H1 (cell line): ENCODE measurements at regions not wholly inside any gene's neighbourhood (a gene's known extent, or its start where the extent isn't known, plus 50 kb on each side); places are given as distances from the start of the nearest gene placed in this dataset.

ENCODE experiments used
- CTCF ChIA-PET: fragments of 300-600 bp; sonication (Branson Sonifier 250); formaldehyde crosslinking; loops from one replicate; lab custom pipeline; 2021; ENCODE audit not compliant: partially characterized antibody; lab: Charles Lee
- POLR2A ChIA-PET: fragments of 300-600 bp; sonication (Branson Sonifier 250); formaldehyde crosslinking; loops from one replicate; lab custom pipeline; 2021; ENCODE audit warnings: inconsistent platforms; ENCODE audit not compliant: partially characterized antibody; lab: Charles Lee
- DNase-seq, 2 experiments: peaks; one replicate each; pipeline versions ENCODE4 v3.0.0 to v3.0.0-alpha.2; 2010 to 2022; ENCODE audit warnings: low spot score in 2 of 2, low read depth in 1 of 2, mixed read lengths in 1 of 2
- FAIRE-seq: peaks from 2 replicates; lab custom pipeline; 2011; peaks lifted over from hg19 to GRCh38; lab: Jason Lieb, UNC
- H2AFZ ChIP-seq: 2 replicates; pipeline ENCODE4 v1.8.1; 2012; ENCODE audit warnings: low read length, inconsistent platforms
- H2AK5ac ChIP-seq: 2 replicates; pipeline ENCODE4 v1.6.1; 2013; ENCODE audit warnings: low read depth, low read length
- H2BK120ac ChIP-seq: replicated peaks from 2 replicates; pipeline ENCODE3; 2013; ENCODE audit warnings: low read depth, low read length, inconsistent platforms
- H2BK12ac ChIP-seq: 2 replicates; pipeline ENCODE4 v1.6.1; 2013; ENCODE audit warnings: low read depth, low read length
- H2BK15ac ChIP-seq: 2 replicates; pipeline ENCODE4 v1.6.1; 2013; ENCODE audit warnings: low read length
- H2BK20ac ChIP-seq: 2 replicates; pipeline ENCODE4 v1.6.1; 2013; ENCODE audit warnings: low read length
- H2BK5ac ChIP-seq: 2 replicates; pipeline ENCODE4 v1.6.1; 2013; ENCODE audit warnings: low read depth, low read length
- H3K14ac ChIP-seq: 2 replicates; pipeline ENCODE4 v1.6.1; 2013; ENCODE audit warnings: inconsistent platforms; ENCODE audit not compliant: insufficient read length
- H3K18ac ChIP-seq: 2 replicates; pipeline ENCODE4 v1.6.1; 2013; ENCODE audit warnings: low read length; ENCODE audit errors: extremely low read depth
- H3K23ac ChIP-seq: 2 replicates; pipeline ENCODE4 v1.6.1; 2013; ENCODE audit warnings: inconsistent platforms; ENCODE audit not compliant: insufficient read length
- H3K23me2 ChIP-seq: 2 replicates; pipeline ENCODE4 v1.6.1; 2013; ENCODE audit warnings: low read depth, low read length
- H3K27ac ChIP-seq: 2 replicates; pipeline ENCODE4 v1.6.1; 2011; ENCODE audit warnings: low read depth, low read length, inconsistent platforms
- H3K27me3 ChIP-seq, 4 experiments: replicated peaks in 1 of 4; 1 replicate in 1 of 4; 2 replicates in 3 of 4; pipeline versions ENCODE4 v1.6.1 to v1.8.1; 2011 to 2013; ENCODE audit warnings: low read length in 3 of 4, mild to moderate bottlenecking in 3 of 4, inconsistent platforms in 2 of 4, mixed read lengths in 2 of 4, moderate library complexity in 1 of 4; ENCODE audit not compliant: control insufficient read depth in 3 of 4, insufficient read depth in 3 of 4; ENCODE audit errors: extremely low read depth in 1 of 4
- H3K36me3 ChIP-seq, 4 experiments: 2 replicates each; pipeline versions ENCODE4 v1.6.1 to v1.8.1; 2011 to 2013; ENCODE audit warnings: mild to moderate bottlenecking in 4 of 4, low read length in 3 of 4, moderate library complexity in 2 of 4, control low read depth in 1 of 4, inconsistent platforms in 1 of 4; ENCODE audit not compliant: insufficient read depth in 4 of 4, control insufficient read depth in 2 of 4
- H3K4ac ChIP-seq: replicated peaks from 2 replicates; pipeline ENCODE3; 2013; ENCODE audit warnings: low read length, low read depth, mixed read lengths, inconsistent platforms; ENCODE audit not compliant: insufficient read length
- H3K4me1 ChIP-seq, 4 experiments: replicated peaks in 1 of 4; 1 replicate in 1 of 4; 2 replicates in 3 of 4; pipeline versions ENCODE4 v1.6.1 to v1.8.1; 2011 to 2013; ENCODE audit warnings: low read length in 3 of 4, inconsistent platforms in 2 of 4, mixed read lengths in 1 of 4; ENCODE audit not compliant: insufficient read depth in 4 of 4, control insufficient read depth in 3 of 4
- H3K4me2 ChIP-seq, 2 experiments: 2 replicates each; pipeline versions ENCODE4 v1.6.1 to v1.8.1; 2011 to 2013; ENCODE audit warnings: low read depth in 2 of 2, low read length in 2 of 2, control low read depth in 1 of 2, inconsistent platforms in 1 of 2, mild to moderate bottlenecking in 1 of 2; ENCODE audit not compliant: insufficient read depth in 1 of 2
- H3K4me3 ChIP-seq, 4 experiments: fragments of 200-600, 300-600 bp in 1 of 4; sonication (generic), shearing (Covaris generic), sonication (Bioruptor Twin) in 1 of 4; 2 replicates each; pipeline versions ENCODE4 v1.5.1 to v1.8.1; 2011 to 2016; ENCODE audit warnings: low read length in 4 of 4, low read depth in 3 of 4, control low read depth in 2 of 4, inconsistent platforms in 2 of 4, mild to moderate bottlenecking in 2 of 4, mixed read lengths in 1 of 4, moderate library complexity in 1 of 4; ENCODE audit not compliant: insufficient read depth in 2 of 4; ENCODE audit errors: extremely low read depth in 1 of 4
- H3K56ac ChIP-seq: replicated peaks from 2 replicates; pipeline ENCODE3; 2013; ENCODE audit warnings: low read depth, mild to moderate bottlenecking, mixed read lengths, low read length, inconsistent platforms; ENCODE audit not compliant: insufficient read length
- H3K79me1 ChIP-seq: 2 replicates; pipeline ENCODE4 v1.6.1; 2013; ENCODE audit warnings: low read depth, low read length, control low read depth
- H3K79me2 ChIP-seq, 2 experiments: 2 replicates each; pipeline versions ENCODE4 v1.6.1 to v1.8.1; 2012 to 2013; ENCODE audit warnings: low read length in 2 of 2, mild to moderate bottlenecking in 2 of 2, inconsistent platforms in 1 of 2; ENCODE audit not compliant: insufficient read depth in 2 of 2, control insufficient read depth in 1 of 2
- H3K9ac ChIP-seq, 4 experiments: replicated peaks in 1 of 4; 1 replicate in 1 of 4; 2 replicates in 3 of 4; pipeline versions ENCODE4 v1.6.1 to v1.8.1; 2011 to 2013; ENCODE audit warnings: low read depth in 3 of 4, low read length in 3 of 4, control low read depth in 2 of 4, mild to moderate bottlenecking in 2 of 4, moderate library complexity in 2 of 4, inconsistent platforms in 1 of 4; ENCODE audit errors: extremely low read depth in 1 of 4
- H3K9me3 ChIP-seq, 2 experiments: 2 replicates each; pipeline versions ENCODE4 v1.6.1 to v1.8.1; 2012 to 2013; ENCODE audit warnings: mild to moderate bottlenecking in 2 of 2, moderate library complexity in 2 of 2, control low read depth in 1 of 2, inconsistent platforms in 1 of 2, low read depth in 1 of 2, low read length in 1 of 2, mixed read lengths in 1 of 2; ENCODE audit not compliant: insufficient read depth in 2 of 2
- H4K20me1 ChIP-seq, 2 experiments: replicated peaks in 1 of 2; 2 replicates each; pipeline versions ENCODE3 to v1.8.1; 2011 to 2013; ENCODE audit warnings: inconsistent platforms in 2 of 2, low read length in 2 of 2, mild to moderate bottlenecking in 1 of 2; ENCODE audit not compliant: insufficient read depth in 2 of 2, control insufficient read depth in 1 of 2
- H4K5ac ChIP-seq: 2 replicates; pipeline ENCODE4 v1.6.1; 2013; ENCODE audit warnings: low read length, low read depth, mixed read lengths, inconsistent platforms; ENCODE audit not compliant: insufficient read length
- H4K8ac ChIP-seq: 2 replicates; pipeline ENCODE4 v1.8.0; 2013; ENCODE audit warnings: mild to moderate bottlenecking, moderate library complexity, low read length, inconsistent platforms; ENCODE audit not compliant: insufficient read depth; ENCODE audit errors: extremely low read depth
- H4K91ac ChIP-seq: replicated peaks from 2 replicates; pipeline ENCODE3; 2013; ENCODE audit warnings: low read length, mixed read lengths, inconsistent platforms; ENCODE audit not compliant: insufficient read length
- BACH1 ChIP-seq: IDR thresholded peaks from 2 replicates; pipeline ENCODE4 v1.6.1; 2012; ENCODE audit warnings: low read length, improper control_type of control experiment
- CBX8 ChIP-seq: fragments of 300-800, 300-1000 bp; sonication (generic); IDR thresholded peaks from 2 replicates; pipeline ENCODE4 v1.7.1; 2016; ENCODE audit warnings: low read depth, low read length, borderline replicate concordance
- MAFK ChIP-seq: IDR thresholded peaks from 2 replicates; pipeline ENCODE4 v1.6.1; 2012; ENCODE audit warnings: low read depth, mild to moderate bottlenecking, improper control_type of control experiment, low read length
- NANOG ChIP-seq: IDR thresholded peaks from 2 replicates; pipeline ENCODE4 v1.6.1; 2011; ENCODE audit warnings: low read length, low read depth, mild to moderate bottlenecking, inconsistent platforms; ENCODE audit not compliant: insufficient read depth, poor library complexity, severe bottlenecking
- PHF8 ChIP-seq: fragments of 200-600 bp; sonication (generic); conservative IDR thresholded peaks from 2 replicates; pipeline ENCODE4 v1.7.1; 2012; ENCODE audit warnings: low read depth, mild to moderate bottlenecking, inconsistent platforms, low read length, moderate library complexity
- WGBS, 2 experiments: shearing (Covaris generic) in 1 of 2; methylation state at CpG; one replicate each; pipeline versions ENCODE4 v1.1.6 to v1.1.7; 2013 to 2015; ENCODE audit warnings: low lambda C conversion rate in 2 of 2, mixed read lengths in 2 of 2, inconsistent platforms in 1 of 2, low coverage in 1 of 2, missing lambda C conversion rate in 1 of 2; ENCODE audit not compliant: insufficient replicate concordance in 2 of 2, insufficient coverage in 1 of 2, insufficient read length in 1 of 2; ENCODE audit errors: extremely low coverage in 1 of 2, missing lambda C conversion rate in 1 of 2; 5-methylcytosine and 5-hydroxymethylcytosine counted together

DNA sequence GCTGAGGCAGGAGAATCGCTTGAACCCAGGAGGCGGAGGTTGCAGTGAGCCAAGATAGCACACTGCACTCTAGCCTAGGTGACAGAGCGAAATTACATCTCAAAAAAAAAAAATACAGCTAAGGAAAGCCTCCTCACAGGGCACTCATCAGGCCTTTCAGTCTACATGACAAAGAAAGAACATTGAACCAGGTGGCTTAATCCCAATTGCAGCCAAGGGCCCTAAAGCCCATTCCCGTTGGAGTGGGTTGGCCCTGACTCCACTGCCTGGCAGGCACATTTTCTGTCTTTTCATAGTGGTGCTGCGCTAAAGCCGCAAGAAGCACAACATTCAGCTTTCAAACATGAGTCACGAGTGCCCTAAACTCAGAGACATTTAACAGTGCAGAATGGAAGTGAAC lies 372.5 kb downstream of the RNF144A start:
- ChIA-PET CTCF (interaction anchor here (1.0 kb wide), 1 partner anchor 1036 kb away, joined by 3 read pairs; no protein-coding TSS in a partner anchor), POLR2A (no interaction called here)
- no peak overlapping the region for H2AFZ ChIP-seq
- no peak overlapping the region for H3K4ac ChIP-seq
- 77% methylated on average over 7 of the region's 7 CpGs; no CpG with 5 or more reads in 1 of the 2 experiments for whole genome bisulfite sequencing, 2 experiments
- H3K23me2 ChIP-seq = no peaks in the 10 kb centered on the region
- no peaks in the 10 kb centered on the region for H3K4me1 ChIP-seq
- no peaks in the 10 kb centered on the region for H3K36me3 ChIP-seq
- no peak overlapping the region for H2BK120ac ChIP-seq
- no peak overlapping the region for H2BK12ac ChIP-seq
- FAIRE-seq (peak; percentile 7), DNase-seq (peak in 1 of 2 experiments; percentile 3)
- H3K18ac ChIP-seq = no peak overlapping the region
- no peak overlapping the region for H3K27ac ChIP-seq
- H2BK15ac ChIP-seq = no peak overlapping the region
- no peaks in the 10 kb centered on the region for H3K27me3 ChIP-seq
- no peaks in the 10 kb centered on the region for H3K9me3 ChIP-seq
- H3K9ac ChIP-seq = no peak overlapping the region
- no peak overlapping the region for H4K5ac ChIP-seq
- no peak overlapping the region for H3K14ac ChIP-seq
- H2BK20ac ChIP-seq = no peak overlapping the region
- H3K4me3 ChIP-seq = no peak overlapping the region
- H3K79me1 ChIP-seq = no peaks in the 10 kb centered on the region
- no peak overlapping the region for H3K23ac ChIP-seq
- H3K56ac ChIP-seq = no peak overlapping the region
- H2BK5ac ChIP-seq = no peak overlapping the region
- no peak overlapping the region for H4K91ac ChIP-seq
- H3K4me2 ChIP-seq = no peak overlapping the region
- H4K20me1 ChIP-seq = no peaks in the 10 kb centered on the region
- no peak overlapping the region for H4K8ac ChIP-seq
- H2AK5ac ChIP-seq = no peak overlapping the region
- no peaks in the 10 kb centered on the region for H3K79me2 ChIP-seq
- TF ChIP-seq NANOG (peak; percentile 33), BACH1 (no peak), CBX8 (no peak), PHF8 (no peak), MAFK (no peak)
